Colonic mucosa (tissue), 4 donors: ENCODE measurements at regions not wholly inside any gene's neighbourhood (a gene's known extent, or its start where the extent isn't known, plus 50 kb on each side); places are given as distances from the start of the nearest gene placed in this dataset.

Experiments
- DNase-seq: peaks from one replicate; pipeline ENCODE4 v3.0.0-alpha.2; 2020
- H3K27ac ChIP-seq: fragments of 200-600 bp; one replicate; pipeline ENCODE4 v1.8.0; 2021
- H3K27me3 ChIP-seq: fragments of 200-600 bp; one replicate; pipeline ENCODE4 v1.8.0; 2021
- H3K36me3 ChIP-seq: fragments of 200-600 bp; one replicate; pipeline ENCODE4 v1.8.0; 2021
- H3K4me1 ChIP-seq: fragments of 200-600 bp; one replicate; pipeline ENCODE4 v1.8.0; 2021; ENCODE audit warnings: mild to moderate bottlenecking
- H3K4me3 ChIP-seq: fragments of 200-600 bp; one replicate; pipeline ENCODE4 v1.8.0; 2021
- H3K9ac ChIP-seq, 2 donors: one replicate each; pipeline ENCODE4 v1.7.0; 2013; ENCODE audit warnings: control low read depth in 2 of 2, low read depth in 2 of 2, low read length in 2 of 2
- H3K9me3 ChIP-seq: fragments of 200-600 bp; one replicate; pipeline ENCODE4 v1.8.0; 2021
- CTCF ChIP-seq: fragments of 200-600 bp; IDR thresholded peaks from one replicate; pipeline ENCODE4 v1.8.0; 2022; ENCODE audit warnings: antibody characterized with exemption, mild to moderate bottlenecking
- intact Hi-C: fragments of 100-400 bp; cut with DNase I; formaldehyde crosslinking; loops from one replicate; pipeline ENCODE4 v1.14.1; 2022
- donor health status: healthy.
- donor health status: DM: no; HTN: no; CAD: no.
- donor health status: DM: no; HTN: no; CAD: no.

- intact Hi-C loops = no loop called here
- H3K27ac ChIP-seq = no peak overlapping the region
Measured at GRCh38 chr21:28256420-28256831, 736.3 kb downstream of the LTN1 start.

GRCh38 chr21:28253961-28254360, 738.7 kb downstream of the LTN1 start:
- no peaks in the 10 kb centered on the region for H3K36me3 ChIP-seq

More at GRCh38 chr21:28256420-28256831, 736.3 kb downstream of the LTN1 start:
- Histone ChIP-seq H3K4me3 (no peak overlapping the region), H3K9me3 (no peaks in the 10 kb centered on the region), H3K36me3 (no peaks in the 10 kb centered on the region), H3K4me1 (no peaks in the 10 kb centered on the region), H3K27me3 (no peaks in the 10 kb centered on the region), H3K9ac (no peak overlapping the region)
- no peak for TF ChIP-seq CTCF
- DNase-seq = no peak

GRCh38 chr21:28253338-28253737, 739.3 kb downstream of the LTN1 start:
- DNase-seq = no peak
- no peaks in the 10 kb centered on the region for H3K4me1 ChIP-seq
- no peak overlapping the region for H3K4me3 ChIP-seq
- intact Hi-C loops = no loop called here
- no peaks in the 10 kb centered on the region for H3K27me3 ChIP-seq
- no peaks in the 10 kb centered on the region for H3K36me3 ChIP-seq
- H3K27ac ChIP-seq = no peak overlapping the region
- TF ChIP-seq CTCF = no peak
- H3K9ac ChIP-seq = no peak overlapping the region
- H3K9me3 ChIP-seq = no peaks in the 10 kb centered on the region

More at GRCh38 chr21:28253961-28254360, 738.7 kb downstream of the LTN1 start:
- Histone ChIP-seq H3K4me1 (no peaks in the 10 kb centered on the region), H3K9me3 (no peaks in the 10 kb centered on the region), H3K4me3 (no peak overlapping the region), H3K27ac (no peak overlapping the region), H3K27me3 (no peaks in the 10 kb centered on the region), H3K9ac (no peak overlapping the region)
- DNase-seq = no peak
- intact Hi-C loops = no loop called here
- no peak for TF ChIP-seq CTCF

- Histone ChIP-seq H3K4me1 (no peaks in the 10 kb centered on the region), H3K27ac (no peak overlapping the region), H3K27me3 (no peaks in the 10 kb centered on the region), H3K9ac (no peak overlapping the region), H3K9me3 (no peaks in the 10 kb centered on the region), H3K36me3 (no peaks in the 10 kb centered on the region), H3K4me3 (no peak overlapping the region)
- no peak for TF ChIP-seq CTCF
- DNase-seq = no peak
- intact Hi-C loops = no loop called here
Measured at GRCh38 chr21:28252928-28253327, 739.7 kb downstream of the LTN1 start.

- intact Hi-C loops = no loop called here
- DNase-seq = no peak
- H3K27me3 ChIP-seq = no peaks in the 10 kb centered on the region
- no peak overlapping the region for H3K4me3 ChIP-seq
- no peaks in the 10 kb centered on the region for H3K36me3 ChIP-seq
- H3K27ac ChIP-seq = no peak overlapping the region
- no peaks in the 10 kb centered on the region for H3K9me3 ChIP-seq
- no peaks in the 10 kb centered on the region for H3K4me1 ChIP-seq
- TF ChIP-seq CTCF = no peak
- no peak overlapping the region for H3K9ac ChIP-seq
Measured at GRCh38 chr21:28250946-28251345, 741.7 kb downstream of the LTN1 start.
